ENCODE measurements at regions not wholly inside any gene's neighbourhood (a gene's known extent, or its start where the extent isn't known, plus 50 kb on each side); places are given as distances from the start of the nearest gene placed in this dataset.

DNA sequence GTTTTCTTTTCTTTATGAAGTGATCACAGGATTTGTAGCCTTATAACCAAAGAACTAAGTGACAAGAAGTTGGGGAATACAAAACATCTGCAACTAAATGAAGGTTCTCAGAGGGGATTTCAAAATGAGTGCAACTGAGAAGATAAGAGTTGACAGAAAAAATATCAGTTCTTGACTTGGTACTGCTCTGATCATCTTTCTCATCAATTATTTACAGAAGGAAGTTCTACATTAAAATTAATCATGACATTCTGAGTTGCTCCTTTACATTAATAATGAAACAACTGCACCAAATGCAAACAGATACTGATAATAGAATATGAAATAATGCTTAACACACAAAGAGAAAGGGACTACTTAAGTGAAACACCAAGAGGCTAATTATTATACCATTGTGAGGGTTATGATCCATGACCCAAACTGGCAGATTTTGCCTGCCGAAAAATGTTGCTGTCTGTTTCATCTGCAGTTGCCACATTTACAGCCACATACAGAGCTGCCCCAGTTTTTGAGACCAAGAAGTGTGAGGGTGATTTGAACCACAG lies 561.9 kb upstream of the ANO5 start:
- TF ChIP-seq POLR2A (IDR thresholded peaks at IDR 0.05; ENCODE audit: low read depth, low read length) = no peak
- TF ChIP-seq POLR2AphosphoS5 (IDR thresholded peaks at IDR 0.05; ENCODE audit: low read depth, low read length) = no peak
- no peak for TF ChIP-seq TAF1 (IDR thresholded peaks at IDR 0.05; ENCODE audit: low read depth, low read length)
- no peak for TF ChIP-seq SPI1 (IDR thresholded peaks at IDR 0.05; ENCODE audit: low read depth, low read length)
